ENCODE measurements at regions not wholly inside any gene's neighbourhood (a gene's known extent, or its start where the extent isn't known, plus 50 kb on each side); places are given as distances from the start of the nearest gene placed in this dataset.

DNA sequence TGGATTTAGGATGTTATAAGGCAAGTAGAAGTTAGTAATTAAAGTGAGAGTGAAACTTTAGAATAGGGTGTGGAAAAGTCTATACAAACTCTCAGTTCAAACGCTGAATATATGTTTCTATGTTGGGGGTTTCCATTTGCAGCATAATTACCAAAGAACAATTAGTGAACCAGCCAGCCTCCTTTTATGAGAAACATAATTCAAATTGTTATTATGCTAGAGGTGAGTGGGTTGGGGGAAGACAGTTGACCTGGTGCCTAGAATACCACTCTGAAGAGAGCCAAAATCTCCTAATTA, 435.8 kb downstream of the MDFIC start:
- Histone ChIP-seq H3K27ac (ENCODE audit: low read depth, low read length) (no peak overlapping the region), H3K4me3 (ENCODE audit: low read length) (no peak overlapping the region), H3K4me1 (ENCODE audit: control insufficient read depth, low read depth, low read length) (no peaks in the 10 kb centered on the region), H2BK15ac (replicated peaks; ENCODE audit: low read depth) (no peak overlapping the region), H3K23ac (ENCODE audit: low read length) (no peak overlapping the region), H2BK120ac (ENCODE audit: low read depth, low read length) (no peak overlapping the region), H3K79me1 (ENCODE audit: low read length) (no peaks in the 10 kb centered on the region), H3K18ac (ENCODE audit: low read length) (no peak overlapping the region), H2AK5ac (ENCODE audit: low read length) (no peak overlapping the region), H3K4me2 (ENCODE audit: low read length) (no peak overlapping the region), H2BK5ac (ENCODE audit: low read length) (no peak overlapping the region), H3K27me3 (ENCODE audit: insufficient read depth, low read length, poor library complexity) (no peaks in the 10 kb centered on the region), H3K56ac (ENCODE audit: low read length) (no peak overlapping the region), H3K4ac (ENCODE audit: low read depth, low read length) (no peak overlapping the region), H3K9ac (ENCODE audit: low read length) (no peak overlapping the region), H4K8ac (ENCODE audit: low read depth, low read length) (no peak overlapping the region), H3K79me2 (ENCODE audit: control insufficient read depth, insufficient read depth, low read length) (no peaks in the 10 kb centered on the region), H4K5ac (ENCODE audit: low read length) (no peak overlapping the region), H3K36me3 (ENCODE audit: control insufficient read depth, insufficient read depth, low read length) (no peaks in the 10 kb centered on the region)
- DNase-seq = no peak
- WGBS (ENCODE audit: extremely low coverage, insufficient coverage, low lambda C conversion rate) = no CpG with 5 or more reads among the region's 1 CpG

DNA sequence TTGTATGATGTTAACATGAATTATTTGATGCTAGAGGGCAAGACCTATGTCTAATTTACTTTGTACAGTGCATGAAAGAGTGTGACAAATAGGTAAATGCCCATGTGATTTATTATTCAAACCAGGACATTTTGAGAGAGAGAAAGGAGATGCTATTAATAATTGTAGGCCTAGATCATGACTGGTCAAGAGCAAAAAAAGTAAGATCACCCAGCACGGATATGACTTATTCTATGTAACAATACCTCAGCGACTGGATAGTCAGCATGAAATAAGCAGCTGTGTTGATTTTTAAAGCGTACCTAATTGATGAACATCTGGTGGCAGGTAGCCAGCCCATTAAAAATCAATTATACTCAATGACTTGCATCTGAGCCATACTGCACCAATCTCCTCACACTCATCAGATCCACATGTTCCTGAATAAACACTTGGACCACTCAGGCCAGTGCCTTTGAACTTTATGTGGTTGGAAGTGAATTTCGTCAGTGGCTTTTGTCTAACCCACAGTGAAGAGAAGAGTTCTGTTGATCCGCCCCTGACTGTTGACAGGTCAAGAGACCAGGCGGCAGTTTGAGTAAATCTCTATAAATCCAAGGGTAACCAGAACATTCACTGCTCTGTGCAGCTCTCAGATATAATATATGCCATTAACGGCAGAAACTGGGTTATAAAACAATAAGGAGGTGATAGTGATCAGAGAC, 435.3 kb downstream of the MDFIC start:
- Histone ChIP-seq H3K27me3 (ENCODE audit: insufficient read depth, low read length, poor library complexity) (no peaks in the 10 kb centered on the region), H4K8ac (ENCODE audit: low read depth, low read length) (no peak overlapping the region), H4K5ac (ENCODE audit: low read length) (no peak overlapping the region), H3K4me2 (ENCODE audit: low read length) (no peak overlapping the region), H2BK5ac (ENCODE audit: low read length) (no peak overlapping the region), H3K27ac (ENCODE audit: low read depth, low read length) (no peak overlapping the region), H2BK120ac (ENCODE audit: low read depth, low read length) (no peak overlapping the region), H3K4me1 (ENCODE audit: control insufficient read depth, low read depth, low read length) (no peaks in the 10 kb centered on the region), H3K4ac (ENCODE audit: low read depth, low read length) (no peak overlapping the region), H3K18ac (ENCODE audit: low read length) (no peak overlapping the region), H2AK5ac (ENCODE audit: low read length) (no peak overlapping the region), H2BK15ac (replicated peaks; ENCODE audit: low read depth) (no peak overlapping the region), H3K4me3 (ENCODE audit: low read length) (no peak overlapping the region), H3K36me3 (ENCODE audit: control insufficient read depth, insufficient read depth, low read length) (no peaks in the 10 kb centered on the region), H3K9ac (ENCODE audit: low read length) (no peak overlapping the region), H3K56ac (ENCODE audit: low read length) (no peak overlapping the region), H3K23ac (ENCODE audit: low read length) (no peak overlapping the region), H3K79me2 (ENCODE audit: control insufficient read depth, insufficient read depth, low read length) (no peaks in the 10 kb centered on the region), H3K79me1 (ENCODE audit: low read length) (no peaks in the 10 kb centered on the region)
- DNase-seq = no peak
- no CpG with 5 or more reads among the region's 7 CpGs for WGBS (ENCODE audit: extremely low coverage, insufficient coverage, low lambda C conversion rate)

DNA sequence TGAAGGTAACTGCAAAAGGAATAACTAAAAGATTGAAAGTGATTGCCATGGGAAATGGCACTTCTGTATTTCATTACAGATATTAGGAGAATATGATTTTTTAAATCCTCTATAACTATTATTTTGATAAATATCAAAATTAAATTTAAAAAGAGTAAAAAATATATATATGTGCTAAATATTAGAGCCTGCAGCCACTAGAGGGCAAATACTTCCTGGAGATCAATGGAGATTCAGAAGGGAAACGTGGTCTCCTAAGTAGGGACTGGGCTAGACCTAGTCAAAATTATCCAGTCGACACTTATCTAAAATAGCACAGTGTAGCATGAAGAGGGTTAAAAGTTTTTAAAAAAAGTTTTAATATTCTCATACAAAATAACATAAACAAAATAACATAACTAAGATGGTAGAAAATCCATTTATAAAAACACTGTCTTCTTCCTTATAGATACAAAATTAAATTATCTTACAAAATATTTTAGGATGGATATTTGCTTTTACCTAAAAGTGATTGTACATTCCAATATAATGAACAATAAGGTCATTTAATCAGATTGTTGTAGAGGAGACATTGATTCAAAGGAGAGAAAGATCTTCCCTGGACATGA, 434.3 kb downstream of the MDFIC start:
- H3K36me3 ChIP-seq (ENCODE audit: control insufficient read depth, insufficient read depth, low read length) = no peaks in the 10 kb centered on the region
- no peaks in the 10 kb centered on the region for H3K79me1 ChIP-seq (ENCODE audit: low read length)
- no peak overlapping the region for H4K5ac ChIP-seq (ENCODE audit: low read length)
- H3K4me2 ChIP-seq (ENCODE audit: low read length) = no peak overlapping the region
- H3K18ac ChIP-seq (ENCODE audit: low read length) = no peak overlapping the region
- no peak overlapping the region for H3K56ac ChIP-seq (ENCODE audit: low read length)
- no peak overlapping the region for H3K4ac ChIP-seq (ENCODE audit: low read depth, low read length)
- no peaks in the 10 kb centered on the region for H3K27me3 ChIP-seq (ENCODE audit: insufficient read depth, low read length, poor library complexity)
- H4K8ac ChIP-seq (ENCODE audit: low read depth, low read length) = no peak overlapping the region
- no CpG with 5 or more reads among the region's 2 CpGs for WGBS (ENCODE audit: extremely low coverage, insufficient coverage, low lambda C conversion rate)
- H3K4me1 ChIP-seq (ENCODE audit: control insufficient read depth, low read depth, low read length) = no peaks in the 10 kb centered on the region
- no peak overlapping the region for H2AK5ac ChIP-seq (ENCODE audit: low read length)
- H2BK15ac ChIP-seq (replicated peaks; ENCODE audit: low read depth) = no peak overlapping the region
- no peak overlapping the region for H2BK120ac ChIP-seq (ENCODE audit: low read depth, low read length)
- no peaks in the 10 kb centered on the region for H3K79me2 ChIP-seq (ENCODE audit: control insufficient read depth, insufficient read depth, low read length)
- no peak overlapping the region for H3K9ac ChIP-seq (ENCODE audit: low read length)
- peak; percentile 40 for DNase-seq
- no peak overlapping the region for H3K27ac ChIP-seq (ENCODE audit: low read depth, low read length)
- no peak overlapping the region for H3K4me3 ChIP-seq (ENCODE audit: low read length)
- H2BK5ac ChIP-seq (ENCODE audit: low read length) = no peak overlapping the region
- H3K23ac ChIP-seq (ENCODE audit: low read length) = no peak overlapping the region

DNA sequence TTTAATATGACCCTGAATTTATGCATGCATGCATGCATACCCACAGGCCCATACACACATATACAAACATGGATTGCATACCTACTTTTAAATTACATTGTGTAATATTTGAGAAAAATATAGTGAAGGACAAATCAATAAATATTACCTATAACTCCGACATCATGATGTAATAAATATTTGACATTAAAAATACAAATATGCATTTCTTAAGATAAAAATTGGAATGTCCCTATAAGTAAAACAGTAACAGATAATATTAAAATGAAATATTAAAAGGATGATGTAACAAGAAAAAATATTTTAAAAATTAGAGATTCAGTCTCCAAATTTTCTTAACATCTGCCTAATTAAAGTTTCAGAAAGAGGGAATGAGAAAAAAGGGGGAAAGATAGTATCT, 433.0 kb downstream of the MDFIC start:
- H3K4me3 ChIP-seq (ENCODE audit: low read length) = no peak overlapping the region
- no peak overlapping the region for H3K4ac ChIP-seq (ENCODE audit: low read depth, low read length)
- no peak overlapping the region for H3K4me2 ChIP-seq (ENCODE audit: low read length)
- no peaks in the 10 kb centered on the region for H3K4me1 ChIP-seq (ENCODE audit: control insufficient read depth, low read depth, low read length)
- no CpG with 5 or more reads among the region's 1 CpG for WGBS (ENCODE audit: extremely low coverage, insufficient coverage, low lambda C conversion rate)
- H3K56ac ChIP-seq (ENCODE audit: low read length) = no peak overlapping the region
- H2BK120ac ChIP-seq (ENCODE audit: low read depth, low read length) = no peak overlapping the region
- H2AK5ac ChIP-seq (ENCODE audit: low read length) = no peak overlapping the region
- no peak for DNase-seq
- H3K36me3 ChIP-seq (ENCODE audit: control insufficient read depth, insufficient read depth, low read length) = no peaks in the 10 kb centered on the region
- H3K23ac ChIP-seq (ENCODE audit: low read length) = no peak overlapping the region
- no peak overlapping the region for H2BK5ac ChIP-seq (ENCODE audit: low read length)
- H3K9ac ChIP-seq (ENCODE audit: low read length) = no peak overlapping the region
- no peaks in the 10 kb centered on the region for H3K79me1 ChIP-seq (ENCODE audit: low read length)
- no peak overlapping the region for H4K5ac ChIP-seq (ENCODE audit: low read length)
- H3K79me2 ChIP-seq (ENCODE audit: control insufficient read depth, insufficient read depth, low read length) = no peaks in the 10 kb centered on the region
- H3K27ac ChIP-seq (ENCODE audit: low read depth, low read length) = no peak overlapping the region
- no peak overlapping the region for H2BK15ac ChIP-seq (replicated peaks; ENCODE audit: low read depth)
- H4K8ac ChIP-seq (ENCODE audit: low read depth, low read length) = no peak overlapping the region
- no peaks in the 10 kb centered on the region for H3K27me3 ChIP-seq (ENCODE audit: insufficient read depth, low read length, poor library complexity)
- H3K18ac ChIP-seq (ENCODE audit: low read length) = no peak overlapping the region

DNA sequence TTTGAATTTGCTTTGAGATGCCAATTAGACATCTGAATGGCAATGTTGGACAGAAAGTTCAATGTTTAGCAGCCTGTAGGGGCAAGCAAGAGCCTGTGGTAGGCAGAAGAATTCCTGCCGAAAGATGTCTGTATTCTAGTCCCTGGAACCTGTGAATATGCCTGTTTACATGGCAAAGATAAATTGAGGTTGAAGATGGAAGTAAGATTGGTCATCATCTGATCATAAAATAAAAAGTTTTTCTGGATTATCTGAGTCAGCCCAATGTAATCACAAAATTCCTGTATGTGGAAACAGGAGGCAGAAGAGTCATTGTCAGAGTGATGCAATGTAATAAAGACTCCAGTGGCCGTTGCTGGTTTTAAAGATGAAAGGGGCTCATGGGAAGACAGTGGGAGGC, 430.5 kb downstream of the MDFIC start:
- DNase-seq = no peak
- no peaks in the 10 kb centered on the region for H3K79me2 ChIP-seq (ENCODE audit: control insufficient read depth, insufficient read depth, low read length)
- no peak overlapping the region for H2BK5ac ChIP-seq (ENCODE audit: low read length)
- no peaks in the 10 kb centered on the region for H3K27me3 ChIP-seq (ENCODE audit: insufficient read depth, low read length, poor library complexity)
- H2BK15ac ChIP-seq (replicated peaks; ENCODE audit: low read depth) = no peak overlapping the region
- H3K23ac ChIP-seq (ENCODE audit: low read length) = no peak overlapping the region
- no peak overlapping the region for H4K8ac ChIP-seq (ENCODE audit: low read depth, low read length)
- H2BK120ac ChIP-seq (ENCODE audit: low read depth, low read length) = no peak overlapping the region
- no peak overlapping the region for H3K4me2 ChIP-seq (ENCODE audit: low read length)
- no peaks in the 10 kb centered on the region for H3K4me1 ChIP-seq (ENCODE audit: control insufficient read depth, low read depth, low read length)
- no peak overlapping the region for H2AK5ac ChIP-seq (ENCODE audit: low read length)
- H3K27ac ChIP-seq (ENCODE audit: low read depth, low read length) = no peak overlapping the region
- no peak overlapping the region for H3K4ac ChIP-seq (ENCODE audit: low read depth, low read length)
- no peak overlapping the region for H4K5ac ChIP-seq (ENCODE audit: low read length)
- no peaks in the 10 kb centered on the region for H3K36me3 ChIP-seq (ENCODE audit: control insufficient read depth, insufficient read depth, low read length)
- no peak overlapping the region for H3K56ac ChIP-seq (ENCODE audit: low read length)
- H3K9ac ChIP-seq (ENCODE audit: low read length) = no peak overlapping the region
- no peaks in the 10 kb centered on the region for H3K79me1 ChIP-seq (ENCODE audit: low read length)
- WGBS (ENCODE audit: extremely low coverage, insufficient coverage, low lambda C conversion rate) = no CpG with 5 or more reads among the region's 2 CpGs
- H3K4me3 ChIP-seq (ENCODE audit: low read length) = no peak overlapping the region
- no peak overlapping the region for H3K18ac ChIP-seq (ENCODE audit: low read length)

DNA sequence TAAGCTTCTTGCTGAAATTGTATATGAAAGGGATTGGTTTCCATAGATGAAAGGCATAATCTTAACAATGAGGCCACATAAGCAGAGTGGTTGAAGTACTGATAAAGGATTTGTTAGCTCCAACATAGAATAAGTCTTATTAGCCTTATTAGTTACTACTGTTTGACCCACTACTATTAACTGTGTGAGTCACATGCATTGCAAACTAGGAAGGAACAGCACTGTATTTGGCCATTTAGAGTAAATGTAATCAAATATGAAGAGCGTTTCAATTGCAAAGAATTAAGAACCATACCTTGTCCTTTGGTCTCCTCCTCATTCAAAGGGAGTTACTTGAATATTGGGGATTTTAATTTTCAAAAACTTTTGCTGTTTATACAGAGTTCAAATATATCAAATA, 428.9 kb downstream of the MDFIC start:
- no peaks in the 10 kb centered on the region for H3K79me1 ChIP-seq (ENCODE audit: low read length)
- H3K36me3 ChIP-seq (ENCODE audit: control insufficient read depth, insufficient read depth, low read length) = no peaks in the 10 kb centered on the region
- no CpG with 5 or more reads among the region's 1 CpG for WGBS (ENCODE audit: extremely low coverage, insufficient coverage, low lambda C conversion rate)
- H3K4ac ChIP-seq (ENCODE audit: low read depth, low read length) = no peak overlapping the region
- no peak overlapping the region for H2BK120ac ChIP-seq (ENCODE audit: low read depth, low read length)
- DNase-seq = no peak
- no peak overlapping the region for H3K9ac ChIP-seq (ENCODE audit: low read length)
- H2BK5ac ChIP-seq (ENCODE audit: low read length) = no peak overlapping the region
- no peak overlapping the region for H3K27ac ChIP-seq (ENCODE audit: low read depth, low read length)
- H4K5ac ChIP-seq (ENCODE audit: low read length) = no peak overlapping the region
- H3K23ac ChIP-seq (ENCODE audit: low read length) = no peak overlapping the region
- H3K4me3 ChIP-seq (ENCODE audit: low read length) = no peak overlapping the region
- no peaks in the 10 kb centered on the region for H3K4me1 ChIP-seq (ENCODE audit: control insufficient read depth, low read depth, low read length)
- H3K18ac ChIP-seq (ENCODE audit: low read length) = no peak overlapping the region
- H2AK5ac ChIP-seq (ENCODE audit: low read length) = no peak overlapping the region
- H3K79me2 ChIP-seq (ENCODE audit: control insufficient read depth, insufficient read depth, low read length) = no peaks in the 10 kb centered on the region
- H3K56ac ChIP-seq (ENCODE audit: low read length) = no peak overlapping the region
- no peak overlapping the region for H3K4me2 ChIP-seq (ENCODE audit: low read length)
- H2BK15ac ChIP-seq (replicated peaks; ENCODE audit: low read depth) = no peak overlapping the region
- H3K27me3 ChIP-seq (ENCODE audit: insufficient read depth, low read length, poor library complexity) = no peaks in the 10 kb centered on the region
- H4K8ac ChIP-seq (ENCODE audit: low read depth, low read length) = no peak overlapping the region

Measured in mesendoderm (in vitro differentiated cells).